CD4-positive, alpha-beta T cell treated with Interleukin-17A for 1 hour (primary cell): ENCODE measurements at regions not wholly inside any gene's neighbourhood (a gene's known extent, or its start where the extent isn't known, plus 50 kb on each side); places are given as distances from the start of the nearest gene placed in this dataset.

Source experiments
- DNase-seq: peaks from one replicate; pipeline ENCODE4 v3.0.0-alpha.2; 2020

- DNase-seq = no peak
These were observed 139.6 kb upstream of the FAM20A start for GRCh38 chr17:68740555-68741447.

- DNase-seq = no peak
These were observed 136.7 kb upstream of the FAM20A start for GRCh38 chr17:68737761-68738443.

- no peak for DNase-seq
These were observed 133.8 kb upstream of the FAM20A start for GRCh38 chr17:68734931-68735330.

DNA sequence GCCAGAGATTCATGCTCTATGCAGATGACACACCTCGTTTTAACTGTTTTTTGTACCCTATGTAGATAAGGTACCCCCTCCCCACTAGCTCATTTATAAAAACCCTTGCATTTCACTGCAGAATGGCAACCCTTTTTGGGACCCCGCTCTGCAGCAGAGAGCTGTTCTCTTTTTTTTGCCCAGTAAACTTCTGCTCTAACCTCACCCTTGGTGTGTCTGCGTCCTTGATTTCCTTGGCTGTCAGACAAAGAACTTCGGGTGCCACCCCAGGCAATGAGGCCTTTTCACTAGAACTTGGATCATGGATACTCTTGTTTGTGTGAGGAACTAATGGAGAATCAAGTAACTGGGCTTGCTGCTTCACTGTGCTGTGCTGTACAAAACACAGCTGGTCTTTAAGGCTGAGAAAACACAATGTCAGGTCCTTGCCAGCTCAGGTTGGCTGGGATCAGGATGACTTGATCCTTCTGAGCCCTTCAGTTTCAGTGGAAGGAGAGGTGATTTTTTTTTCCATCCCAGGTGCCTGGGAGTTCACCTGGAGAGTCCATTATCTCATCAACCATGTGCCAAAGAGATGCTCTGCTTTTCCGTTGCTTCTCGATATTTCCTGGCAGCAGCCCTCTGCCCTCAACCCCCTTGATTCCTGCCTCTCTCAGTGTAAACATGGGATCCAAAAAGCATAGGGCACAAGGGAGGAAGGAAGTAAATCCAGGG lies 133.2 kb upstream of the FAM20A start:
- DNase-seq = no peak

DNA sequence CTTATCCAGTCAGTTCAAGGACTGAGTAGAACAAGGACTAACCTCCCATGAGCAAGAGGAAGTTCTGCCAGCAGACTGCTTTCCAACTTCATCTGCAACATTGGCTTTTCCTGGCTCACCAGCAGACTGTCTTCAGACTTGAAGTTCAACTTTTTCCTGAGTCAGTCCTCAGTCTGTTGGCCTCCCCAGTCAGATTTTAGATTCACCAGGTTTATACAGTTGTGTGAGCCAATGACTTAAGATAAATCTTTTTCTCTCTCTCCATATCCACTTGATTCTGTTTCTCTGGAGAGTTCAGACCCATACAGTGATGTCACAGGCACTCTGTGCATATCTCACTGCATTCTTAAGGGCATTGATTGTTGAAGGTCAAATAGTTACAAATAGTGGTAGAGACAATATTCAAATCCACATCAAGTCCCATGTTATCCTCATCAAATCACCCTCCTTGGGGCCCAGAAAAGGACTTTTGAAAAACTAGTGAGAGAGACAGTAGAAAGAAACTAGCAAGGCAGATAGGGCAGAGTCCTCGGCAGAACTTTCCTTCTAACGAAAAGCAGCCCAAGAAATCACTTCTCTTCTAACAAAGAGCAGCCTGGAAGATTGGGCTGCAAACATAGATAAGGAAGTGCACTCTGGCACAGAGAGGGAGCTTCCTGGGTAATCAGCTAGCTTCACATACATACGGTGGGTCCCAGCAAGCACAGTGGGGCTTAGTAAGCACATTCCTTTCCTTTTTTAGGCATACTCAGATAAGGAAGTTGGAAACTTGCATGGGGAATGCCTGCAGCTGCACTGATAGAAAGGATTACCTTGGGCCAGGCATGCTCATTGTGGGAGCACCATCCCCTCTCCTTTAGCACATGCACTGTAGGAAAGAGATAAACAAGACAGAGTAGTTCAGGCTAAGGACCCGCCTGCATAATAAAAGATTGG lies 132.3 kb upstream of the FAM20A start:
- DNase-seq = no peak

- no peak for DNase-seq
These were observed 131.2 kb upstream of the FAM20A start for GRCh38 chr17:68732301-68732749.

- DNase-seq = no peak
These were observed 130.3 kb upstream of the FAM20A start for GRCh38 chr17:68731465-68731864.

DNA sequence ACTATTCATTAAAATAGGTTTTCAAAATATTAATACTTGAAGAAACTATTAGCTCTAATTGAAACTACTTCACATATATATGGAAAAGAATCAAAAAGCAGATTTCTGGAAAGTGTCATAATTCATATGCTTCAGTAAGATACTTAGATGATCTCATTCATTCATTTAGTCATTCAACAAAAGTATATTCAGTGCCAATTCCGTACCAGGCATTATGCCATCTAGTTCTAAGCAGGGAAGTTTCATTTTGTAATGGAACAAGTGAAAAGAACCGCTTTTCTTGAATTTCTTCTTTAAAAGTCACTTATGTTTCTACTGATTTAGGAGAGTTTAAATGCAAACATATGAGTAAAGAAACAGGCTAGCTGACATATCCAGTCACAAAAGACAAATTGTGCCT lies 118.3 kb upstream of the FAM20A start:
- DNase-seq = no peak

- DNase-seq = no peak
These were observed 117.8 kb upstream of the FAM20A start for GRCh38 chr17:68718926-68719325.

- DNase-seq = no peak
These were observed 117.3 kb upstream of the FAM20A start for GRCh38 chr17:68718465-68718864.

DNA sequence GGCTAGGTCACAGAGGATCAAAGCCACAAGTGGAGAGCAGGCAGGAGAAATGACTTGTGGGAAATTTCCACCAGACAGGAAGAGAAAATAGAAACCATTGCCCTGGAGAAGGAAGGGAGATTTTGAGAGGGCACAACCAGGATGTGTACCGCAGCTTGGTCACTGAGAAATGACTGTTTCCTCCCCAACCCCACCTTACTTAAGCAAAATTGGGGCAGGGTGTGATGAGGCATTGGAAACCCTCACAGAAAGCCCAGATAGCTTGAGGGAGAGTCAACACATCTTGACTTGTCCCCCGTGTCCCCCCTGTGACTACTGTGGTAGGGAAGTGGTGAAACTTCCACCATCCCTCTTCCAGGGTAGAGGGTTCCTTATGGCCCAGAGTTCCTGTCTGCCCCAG lies 113.5 kb upstream of the FAM20A start:
- DNase-seq = no peak

- DNase-seq = no peak
These were observed 110.7 kb upstream of the FAM20A start for GRCh38 chr17:68711858-68712257.

GRCh38 chr17:68710976-68711375 lies 109.8 kb upstream of the FAM20A start:
- DNase-seq = no peak

- DNase-seq = no peak
These were observed 109.0 kb upstream of the FAM20A start for GRCh38 chr17:68710035-68710780.

GRCh38 chr17:68709461-68709860 lies 108.3 kb upstream of the FAM20A start:
- DNase-seq = no peak

DNA sequence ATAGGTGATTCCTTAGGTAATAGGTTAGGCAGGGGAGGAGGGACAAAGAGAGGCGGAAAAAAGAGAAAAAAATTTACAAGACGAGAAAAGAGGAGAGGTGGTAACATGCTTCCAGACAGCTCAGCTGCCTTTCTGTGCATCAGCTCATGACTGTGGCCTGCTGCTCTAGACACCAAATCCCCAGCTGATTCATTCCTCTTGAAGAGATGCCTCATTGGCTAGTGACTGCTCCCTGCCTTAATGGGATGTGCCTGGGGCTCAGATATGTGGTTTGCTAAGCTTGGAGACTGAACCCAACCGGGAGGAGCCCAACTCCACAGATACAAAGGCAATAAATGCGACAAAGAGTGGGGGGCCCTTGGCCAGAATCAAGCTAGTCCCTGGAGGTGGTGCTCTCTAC lies 105.9 kb upstream of the FAM20A start:
- DNase-seq = no peak

DNA sequence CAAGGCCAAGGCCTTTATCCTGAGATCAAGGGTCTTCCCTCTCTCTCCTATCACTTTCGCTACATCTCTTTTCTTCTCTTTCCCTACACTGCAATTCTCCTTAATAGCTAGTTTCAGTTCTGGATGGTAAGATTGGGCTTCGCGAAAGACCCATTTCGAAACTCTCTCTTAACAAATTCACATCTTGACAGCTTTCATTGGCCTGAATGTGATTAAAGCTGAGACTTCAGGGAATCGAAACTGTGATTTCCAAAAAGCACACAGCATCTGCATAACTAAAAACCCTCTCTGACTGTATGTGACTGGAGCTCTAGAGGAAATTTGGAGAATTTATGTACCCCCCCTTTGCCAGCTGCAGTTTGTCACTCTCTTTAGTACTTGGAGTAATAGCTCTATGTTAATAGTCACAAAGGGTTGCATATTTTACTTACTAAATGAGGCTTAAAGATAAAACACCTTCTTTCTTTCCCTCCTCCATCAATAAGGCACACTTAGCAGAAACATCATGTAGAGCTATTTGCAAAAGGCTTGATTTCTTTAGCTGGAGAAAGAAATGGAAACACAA lies 105.3 kb upstream of the FAM20A start:
- no peak for DNase-seq

GRCh38 chr17:68705714-68706076 lies 104.5 kb upstream of the FAM20A start:
- no peak for DNase-seq

DNA sequence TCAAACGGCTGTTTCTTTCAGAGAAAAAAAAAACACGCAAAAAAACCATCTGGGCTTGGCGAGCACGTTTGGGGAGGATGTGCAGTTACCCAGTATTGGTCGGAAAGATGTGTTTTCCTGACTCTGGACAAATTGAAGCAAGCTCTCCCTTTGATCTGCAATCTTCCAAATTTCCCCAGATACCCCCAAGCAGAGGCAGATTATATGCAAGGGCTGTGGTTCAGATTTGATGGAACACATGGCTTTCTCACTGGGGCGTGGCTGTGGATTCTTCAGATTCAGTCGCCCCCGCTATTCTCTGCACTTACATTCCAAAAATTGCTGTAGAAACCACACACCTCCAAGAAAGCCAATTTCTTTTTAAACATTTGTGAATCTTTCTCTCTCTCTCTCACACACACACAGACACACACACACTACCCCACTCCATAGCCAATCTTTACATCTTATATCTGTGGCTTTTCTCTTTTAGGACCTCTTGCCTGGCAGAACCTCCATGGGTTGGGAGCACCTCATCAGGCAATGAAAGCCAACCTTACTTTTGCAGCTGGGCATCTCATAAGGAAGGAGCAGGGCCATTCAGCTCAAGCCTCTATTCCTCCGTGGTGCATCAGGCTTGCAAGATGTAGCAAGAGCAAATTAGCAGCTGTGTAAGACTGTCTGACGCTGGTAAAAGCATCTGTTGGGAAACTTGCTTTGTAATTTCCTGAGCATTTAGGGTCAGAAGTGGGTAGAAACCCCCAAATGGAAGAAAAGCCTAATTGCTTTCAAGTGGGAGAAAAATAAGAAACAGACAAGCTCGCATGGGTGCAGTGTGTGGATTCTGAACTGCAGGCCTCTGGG lies 103.9 kb upstream of the FAM20A start:
- no peak for DNase-seq

GRCh38 chr17:68701046-68701445 lies 99.9 kb upstream of the FAM20A start:
- no peak for DNase-seq
